Neural cell (in vitro differentiated cells): ENCODE measurements at regions not wholly inside any gene's neighbourhood (a gene's known extent, or its start where the extent isn't known, plus 50 kb on each side); places are given as distances from the start of the nearest gene placed in this dataset.
"Not testable (repeated sequence)": the region's sequence is repeated elsewhere in the genome, so short reads cannot be mapped to it uniquely, and the experiment has no call there.

Experiments
- H2AFZ ChIP-seq: fragments of 200-600, 300-800 bp; sonication (generic), shearing (Covaris generic); 2 replicates; pipeline ENCODE4 v1.6.0; 2014; ENCODE audit warnings: low read depth, mild to moderate bottlenecking, antibody characterized with exemption, low read length, moderate library complexity
- H3F3A ChIP-seq: fragments of 200-600 bp; shearing (Covaris generic); 2 replicates; pipeline ENCODE4 v1.6.1; 2016; ENCODE audit warnings: mild to moderate bottlenecking, moderate library complexity, mixed read lengths, antibody characterized with exemption, low read length; ENCODE audit not compliant: insufficient read depth, poor library complexity, severe bottlenecking
- H3K27ac ChIP-seq: fragments of 200-600, 300-800 bp; sonication (generic), shearing (Covaris generic); 2 replicates; pipeline ENCODE4 v1.5.1; 2014; ENCODE audit warnings: mild to moderate bottlenecking, low read length, moderate library complexity
- H3K27me3 ChIP-seq: fragments of 300-800, 200-600 bp; sonication (generic), shearing (Covaris generic); 2 replicates; pipeline ENCODE4 v1.6.0; 2014; ENCODE audit warnings: mild to moderate bottlenecking, low read depth, low read length, moderate library complexity; ENCODE audit not compliant: insufficient read depth
- H3K36me3 ChIP-seq: fragments of 300-800, 200-600 bp; sonication (generic), shearing (Covaris generic); 2 replicates; pipeline ENCODE4 v1.5.1; 2014; ENCODE audit warnings: mild to moderate bottlenecking, antibody characterized with exemption, low read length, moderate library complexity; ENCODE audit not compliant: insufficient read depth
- H3K4me2 ChIP-seq: fragments of 300-800, 200-600 bp; sonication (generic), shearing (Covaris generic); 2 replicates; pipeline ENCODE4 v1.6.0; 2014; ENCODE audit warnings: mild to moderate bottlenecking, low read length
- H3K4me3 ChIP-seq: fragments of 300-800, 200-600 bp; sonication (generic), shearing (Covaris generic); 2 replicates; pipeline ENCODE4 v1.5.1; 2014; ENCODE audit warnings: mild to moderate bottlenecking, low read length, moderate library complexity
- H3K79me2 ChIP-seq: fragments of 200-600 bp; shearing (Covaris generic); replicated peaks from 2 replicates; pipeline ENCODE4 v1.6.0; 2014; ENCODE audit warnings: mild to moderate bottlenecking, low read length, moderate library complexity; ENCODE audit not compliant: insufficient read depth
- H3K9ac ChIP-seq: fragments of 300-800, 200-600 bp; sonication (generic), shearing (Covaris generic); 2 replicates; pipeline ENCODE4 v1.6.1; 2016; ENCODE audit warnings: mild to moderate bottlenecking, low read length, mixed read lengths
- H3K9me2 ChIP-seq: fragments of 200-600 bp; shearing (Covaris generic); 2 replicates; pipeline ENCODE4 v1.6.1; 2016; ENCODE audit warnings: mild to moderate bottlenecking, low read length, mixed read lengths; ENCODE audit not compliant: insufficient read depth
- H3K9me3 ChIP-seq: fragments of 200-600, 300-800 bp; sonication (generic), shearing (Covaris generic); 2 replicates; pipeline ENCODE4 v1.6.1; 2016; ENCODE audit warnings: mild to moderate bottlenecking, mixed run types, low read length, moderate library complexity, mixed read lengths
- H4K20me1 ChIP-seq: fragments of 200-600 bp; shearing (Covaris generic); 2 replicates; pipeline ENCODE4 v1.6.1; 2016; ENCODE audit warnings: mild to moderate bottlenecking, mixed run types; ENCODE audit not compliant: insufficient read depth
- EP300 ChIP-seq: fragments of 450-650 bp; conservative IDR thresholded peaks from 2 replicates; pipeline ENCODE4 v1.6.1; 2014; ENCODE audit warnings: antibody characterized with exemption, mild to moderate bottlenecking, moderate library complexity; ENCODE audit not compliant: poor library complexity, severe bottlenecking
- EZH2 ChIP-seq: fragments of 200-600, 300-800 bp; shearing (Covaris generic), sonication (generic); IDR thresholded peaks from 2 replicates; pipeline ENCODE4 v1.6.1; 2014; ENCODE audit warnings: antibody characterized with exemption, low read length, borderline replicate concordance, mild to moderate bottlenecking; ENCODE audit not compliant: insufficient read depth, poor library complexity, severe bottlenecking
- MXI1 ChIP-seq: fragments of 450-650 bp; conservative IDR thresholded peaks from 2 replicates; pipeline ENCODE4 v1.6.1; 2014; ENCODE audit warnings: antibody characterized with exemption, mild to moderate bottlenecking; ENCODE audit not compliant: poor library complexity, severe bottlenecking
- POLR2AphosphoS5 ChIP-seq: IDR thresholded peaks from 2 replicates; pipeline ENCODE4 v1.6.1; 2012
- RAD21 ChIP-seq: fragments of 450-650 bp; conservative IDR thresholded peaks from 2 replicates; pipeline ENCODE4 v1.6.1; 2014; ENCODE audit warnings: antibody characterized with exemption, mild to moderate bottlenecking, moderate library complexity
- REST ChIP-seq: IDR thresholded peaks from 2 replicates; pipeline ENCODE4 v1.6.1; 2012; ENCODE audit warnings: borderline replicate concordance
- SMC3 ChIP-seq: fragments of 450-650 bp; conservative IDR thresholded peaks from 2 replicates; pipeline ENCODE4 v1.6.1; 2014; ENCODE audit warnings: antibody characterized with exemption, mild to moderate bottlenecking, moderate library complexity; ENCODE audit not compliant: poor library complexity
- TAF1 ChIP-seq: IDR thresholded peaks from 2 replicates; pipeline ENCODE4 v1.6.1; 2012; ENCODE audit warnings: low read depth
- TF ChIP-seq, protein P1 (sequence below): fragments of 450-650 bp; IDR thresholded peaks from 2 replicates; pipeline ENCODE4 v1.5.1; 2014; ENCODE audit warnings: antibody characterized with exemption, mild to moderate bottlenecking, moderate library complexity; ENCODE audit not compliant: poor library complexity, severe bottlenecking

GRCh38 chr2:77590298-77590917 is 68.2 kb upstream of the LRRTM4 start:
- no peak overlapping the region for H3K4me2 ChIP-seq
- H3F3A ChIP-seq: no peaks in the 10 kb centered on the region
- H3K9ac ChIP-seq: no peak overlapping the region
- H4K20me1 ChIP-seq: no peaks in the 10 kb centered on the region
- no peaks in the 10 kb centered on the region for H3K9me3 ChIP-seq
- no peak overlapping the region for H2AFZ ChIP-seq
- H3K79me2 ChIP-seq: no peaks in the 10 kb centered on the region
- no peaks in the 10 kb centered on the region for H3K27me3 ChIP-seq
- H3K27ac ChIP-seq: no peak overlapping the region
- H3K4me3 ChIP-seq: no peak overlapping the region
- no peaks in the 10 kb centered on the region for H3K9me2 ChIP-seq
- no peaks in the 10 kb centered on the region for H3K36me3 ChIP-seq
- TF ChIP-seq, protein P1, sequence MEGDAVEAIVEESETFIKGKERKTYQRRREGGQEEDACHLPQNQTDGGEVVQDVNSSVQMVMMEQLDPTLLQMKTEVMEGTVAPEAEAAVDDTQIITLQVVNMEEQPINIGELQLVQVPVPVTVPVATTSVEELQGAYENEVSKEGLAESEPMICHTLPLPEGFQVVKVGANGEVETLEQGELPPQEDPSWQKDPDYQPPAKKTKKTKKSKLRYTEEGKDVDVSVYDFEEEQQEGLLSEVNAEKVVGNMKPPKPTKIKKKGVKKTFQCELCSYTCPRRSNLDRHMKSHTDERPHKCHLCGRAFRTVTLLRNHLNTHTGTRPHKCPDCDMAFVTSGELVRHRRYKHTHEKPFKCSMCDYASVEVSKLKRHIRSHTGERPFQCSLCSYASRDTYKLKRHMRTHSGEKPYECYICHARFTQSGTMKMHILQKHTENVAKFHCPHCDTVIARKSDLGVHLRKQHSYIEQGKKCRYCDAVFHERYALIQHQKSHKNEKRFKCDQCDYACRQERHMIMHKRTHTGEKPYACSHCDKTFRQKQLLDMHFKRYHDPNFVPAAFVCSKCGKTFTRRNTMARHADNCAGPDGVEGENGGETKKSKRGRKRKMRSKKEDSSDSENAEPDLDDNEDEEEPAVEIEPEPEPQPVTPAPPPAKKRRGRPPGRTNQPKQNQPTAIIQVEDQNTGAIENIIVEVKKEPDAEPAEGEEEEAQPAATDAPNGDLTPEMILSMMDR: no peak
- TF ChIP-seq EP300 (no peak), MXI1 (no peak), POLR2AphosphoS5 (no peak), EZH2 (no peak), TAF1 (no peak), RAD21 (no peak), REST (no peak), SMC3 (no peak)

DNA sequence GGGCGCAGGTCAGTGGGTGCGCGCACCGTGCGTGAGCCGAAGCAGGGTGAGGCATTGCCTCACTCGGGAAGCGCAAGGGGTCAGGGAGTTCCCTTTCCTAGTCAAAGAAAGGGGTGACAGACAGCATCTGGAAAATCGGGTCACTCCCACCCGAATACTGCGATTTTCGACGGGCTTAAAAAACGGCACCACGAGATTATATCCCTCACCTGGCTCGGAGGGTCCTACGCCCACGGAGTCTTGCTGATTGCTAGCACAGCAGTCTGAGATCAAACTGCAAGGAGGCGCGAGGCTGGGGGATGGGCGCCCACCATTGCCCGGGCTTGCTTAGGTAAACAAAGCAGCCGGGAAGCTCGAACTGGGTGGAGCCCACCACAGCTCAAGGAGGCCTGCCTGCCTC is 70.8 kb upstream of the LRRTM4 start:
- not testable (repeated sequence) for H3F3A ChIP-seq, H3K9me3 ChIP-seq, H4K20me1 ChIP-seq, H3K79me2 ChIP-seq, H3K4me2 ChIP-seq, H3K36me3 ChIP-seq, H3K27ac ChIP-seq, H3K9ac ChIP-seq, H2AFZ ChIP-seq, H3K9me2 ChIP-seq, H3K27me3 ChIP-seq, H3K4me3 ChIP-seq

DNA sequence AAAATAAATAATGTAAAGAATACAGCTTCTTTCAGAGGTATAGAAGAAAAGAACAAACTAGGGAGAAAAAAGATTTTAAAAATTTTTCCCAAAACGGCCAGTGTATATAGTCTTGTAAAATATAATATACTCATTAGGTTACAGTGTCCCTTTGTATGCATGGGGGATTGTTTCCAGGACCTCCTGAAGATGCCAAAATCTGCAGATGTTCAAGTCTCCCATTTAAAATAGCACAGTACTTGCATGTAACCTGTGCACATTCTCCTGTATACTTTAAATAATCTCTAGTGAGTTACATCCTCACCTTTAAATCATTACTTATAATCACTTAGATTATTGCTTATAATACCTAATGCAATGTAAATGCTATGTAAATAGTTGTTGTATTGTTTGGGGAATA is 80.6 kb upstream of the LRRTM4 start:
- H3K36me3 ChIP-seq: no peaks in the 10 kb centered on the region
- H2AFZ ChIP-seq: no peak overlapping the region
- H3K9ac ChIP-seq: no peak overlapping the region
- H3F3A ChIP-seq: no peaks in the 10 kb centered on the region
- no peaks in the 10 kb centered on the region for H3K79me2 ChIP-seq
- no peak overlapping the region for H3K4me3 ChIP-seq
- H4K20me1 ChIP-seq: no peaks in the 10 kb centered on the region
- TF ChIP-seq, protein P1: no peak
- no peak for TF ChIP-seq REST
- no peak for TF ChIP-seq SMC3
- no peak for TF ChIP-seq EP300
- TF ChIP-seq EZH2: no peak
- no peak for TF ChIP-seq MXI1
- no peak for TF ChIP-seq POLR2AphosphoS5
- no peaks in the 10 kb centered on the region for H3K9me3 ChIP-seq
- no peaks in the 10 kb centered on the region for H3K27me3 ChIP-seq
- no peaks in the 10 kb centered on the region for H3K9me2 ChIP-seq
- no peak overlapping the region for H3K27ac ChIP-seq
- no peak overlapping the region for H3K4me2 ChIP-seq
